Common myeloid progenitor, CD34-positive (primary cell): ENCODE measurements at regions not wholly inside any gene's neighbourhood (a gene's known extent, or its start where the extent isn't known, plus 50 kb on each side); places are given as distances from the start of the nearest gene placed in this dataset.

Experiments
- CTCF ChIA-PET: fragments of 350-600 bp; sonication (Branson Sonifier 250); formaldehyde crosslinking; loops from one replicate; lab custom pipeline; 2021; ENCODE audit warnings: antibody characterized with exemption; lab: Charles Lee
- POLR2A ChIA-PET: fragments of 350-600 bp; sonication (Branson Sonifier 250); formaldehyde crosslinking; loops from one replicate; lab custom pipeline; 2021; ENCODE audit warnings: antibody characterized with exemption; lab: Charles Lee
- DNase-seq, 3 donors: peaks; one replicate each; pipeline versions ENCODE4 v3.0.0 to v3.0.0-alpha.2; 2013
- H3K27ac ChIP-seq, 2 experiments: 1 replicate in 1 of 2; 2 replicates in 1 of 2; pipeline ENCODE4 v1.7.0; 2013; ENCODE audit warnings: inconsistent platforms in 2 of 2, low read length in 2 of 2, mild to moderate bottlenecking in 2 of 2, low read depth in 1 of 2, moderate library complexity in 1 of 2; ENCODE audit not compliant: severe bottlenecking in 2 of 2, insufficient read depth in 1 of 2, poor library complexity in 1 of 2
- H3K27me3 ChIP-seq, 5 experiments: replicated peaks in 2 of 5; 1 replicate in 3 of 5; 2 replicates in 2 of 5; pipeline versions ENCODE4 v1.6.1 to v1.7.0; 2013; ENCODE audit warnings: low read length in 4 of 5, mild to moderate bottlenecking in 2 of 5, moderate library complexity in 2 of 5, inconsistent platforms in 1 of 5; ENCODE audit not compliant: insufficient read depth in 5 of 5, control insufficient read depth in 4 of 5
- H3K36me3 ChIP-seq, 4 experiments: 1 replicate in 2 of 4; 2 replicates in 2 of 4; pipeline versions ENCODE4 v1.6.1 to v1.7.0; 2013; ENCODE audit warnings: low read length in 3 of 4, control low read depth in 1 of 4, mild to moderate bottlenecking in 1 of 4; ENCODE audit not compliant: control insufficient read depth in 4 of 4, insufficient read depth in 4 of 4
- H3K4me1 ChIP-seq, 4 experiments: 1 replicate in 3 of 4; 2 replicates in 1 of 4; pipeline versions ENCODE4 v1.6.1 to v1.7.1; 2013; ENCODE audit warnings: low read length in 3 of 4, mild to moderate bottlenecking in 3 of 4, control low read depth in 1 of 4, inconsistent platforms in 1 of 4, moderate library complexity in 1 of 4; ENCODE audit not compliant: control insufficient read depth in 4 of 4, insufficient read depth in 4 of 4; ENCODE audit errors: control extremely low read depth in 1 of 4
- H3K4me3 ChIP-seq, 7 experiments: 1 replicate in 4 of 7; 2 replicates in 3 of 7; pipeline versions ENCODE4 v1.5.1 to v1.7.0; 2013; ENCODE audit warnings: mild to moderate bottlenecking in 7 of 7, low read length in 6 of 7, moderate library complexity in 6 of 7, inconsistent platforms in 2 of 7, low read depth in 2 of 7, control low read depth in 1 of 7; ENCODE audit not compliant: insufficient read depth in 4 of 7, control insufficient read depth in 1 of 7; ENCODE audit errors: extremely low read depth in 1 of 7
- H3K9me3 ChIP-seq, 5 experiments: 1 replicate in 4 of 5; 2 replicates in 1 of 5; pipeline versions ENCODE4 v1.6.1 to v1.7.1; 2013; ENCODE audit warnings: low read length in 4 of 5, mild to moderate bottlenecking in 2 of 5, inconsistent platforms in 1 of 5, low read depth in 1 of 5, moderate library complexity in 1 of 5; ENCODE audit not compliant: control insufficient read depth in 4 of 5, insufficient read depth in 2 of 5; ENCODE audit errors: control extremely low read depth in 1 of 5
- WGBS: methylation state at CpG from one replicate; pipeline ENCODE4 v1.1.5; 2013; ENCODE audit not compliant: insufficient coverage; 5-methylcytosine and 5-hydroxymethylcytosine counted together

- CTCF ChIA-PET: interaction anchor here (1.2 kb wide), 1 partner anchor 60 kb away, joined by 3 read pairs; no protein-coding TSS in a partner anchor
- Histone ChIP-seq H3K36me3 (no peaks in the 10 kb centered on the region), H3K9me3 (no peaks in the 10 kb centered on the region), H3K27me3 (peaks cover 0 to 9% (median 3%) of the 10 kb centered on the region in 5 experiments), H3K4me3 (no peak overlapping the region), H3K27ac (no peak overlapping the region), H3K4me1 (no peaks in the 10 kb centered on the region)
- DNase-seq: no peak
- WGBS: 100% methylated on average over 1 of the region's 3 CpGs
- POLR2A ChIA-PET: no interaction called here
These were observed 187.3 kb upstream of the TNP1 start for GRCh38 chr2:217047209-217047608.

GRCh38 chr2:217045700-217046475 lies 186.0 kb upstream of the TNP1 start:
- Histone ChIP-seq H3K9me3 (peaks cover 0 to 2% (median 0%) of the 10 kb centered on the region in 5 experiments), H3K27ac (no peak overlapping the region), H3K4me1 (no peaks in the 10 kb centered on the region), H3K4me3 (no peak overlapping the region), H3K27me3 (peaks cover 0 to 9% (median 3%) of the 10 kb centered on the region in 5 experiments), H3K36me3 (no peaks in the 10 kb centered on the region)
- POLR2A ChIA-PET: no interaction called here
- 100% methylated on average over 4 of the region's 7 CpGs for WGBS
- CTCF ChIA-PET: interaction anchor here (0.8 kb wide), 2 partner anchors 121 to 428 kb away, joined by 3 read pairs; no protein-coding TSS in a partner anchor
- no peak for DNase-seq

DNA sequence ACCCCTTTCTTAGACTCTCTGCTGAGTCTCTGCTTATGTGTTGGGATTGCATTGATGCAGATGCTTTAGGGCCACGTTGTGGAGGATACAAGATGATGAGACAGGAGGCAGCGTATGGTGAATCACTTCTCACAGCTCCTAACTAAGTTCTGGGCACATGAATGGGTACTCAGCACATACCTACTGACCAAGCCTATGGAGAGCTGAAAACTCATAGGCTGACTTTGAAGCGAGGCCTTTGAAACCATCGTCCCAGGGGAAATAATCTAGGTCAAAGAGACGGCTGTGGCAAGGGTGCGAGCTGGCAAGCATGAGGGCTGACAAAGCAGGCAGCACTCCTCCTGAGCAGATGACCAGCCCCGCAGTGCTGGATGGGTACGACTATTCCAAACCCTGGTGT lies 180.2 kb upstream of the TNP1 start:
- WGBS: 96% methylated on average over 6 of the region's 8 CpGs
- Histone ChIP-seq H3K36me3 (no peaks in the 10 kb centered on the region), H3K4me3 (no peak overlapping the region), H3K4me1 (no peaks in the 10 kb centered on the region), H3K27me3 (peaks cover 0 to 7% (median 0%) of the 10 kb centered on the region in 5 experiments), H3K27ac (no peak overlapping the region), H3K9me3 (peaks cover 0 to 2% (median 0%) of the 10 kb centered on the region in 5 experiments)
- ChIA-PET CTCF (no interaction called here), POLR2A (no interaction called here)
- no peak for DNase-seq

DNA sequence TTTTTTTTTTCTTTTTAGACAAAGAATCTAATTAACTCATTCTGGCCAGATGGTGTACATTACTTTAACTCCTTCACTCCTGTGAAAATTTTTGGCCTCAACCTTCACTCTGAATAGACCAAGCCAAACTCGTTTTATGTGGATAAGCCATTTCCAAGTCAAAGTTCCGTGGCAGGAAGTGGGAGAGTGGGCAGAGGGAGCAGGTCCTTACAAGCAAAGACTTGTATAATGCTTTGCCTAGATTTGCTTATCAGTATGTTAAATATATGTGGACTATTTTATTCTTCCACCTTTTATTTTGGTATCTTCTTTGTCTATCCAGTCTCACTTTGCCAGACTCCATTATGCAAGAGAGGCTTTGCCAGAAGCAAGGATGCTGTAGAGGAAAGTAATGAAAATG lies 178.1 kb upstream of the TNP1 start:
- Histone ChIP-seq H3K9me3 (peaks cover 0 to 2% (median 0%) of the 10 kb centered on the region in 5 experiments), H3K27ac (no peak overlapping the region), H3K36me3 (no peaks in the 10 kb centered on the region), H3K4me1 (no peaks in the 10 kb centered on the region), H3K4me3 (no peak overlapping the region), H3K27me3 (peaks cover 0 to 7% (median 3%) of the 10 kb centered on the region in 5 experiments)
- no CpG with 5 or more reads among the region's 2 CpGs for WGBS
- ChIA-PET CTCF (no interaction called here), POLR2A (no interaction called here)
- no peak for DNase-seq

- H3K36me3 ChIP-seq: no peaks in the 10 kb centered on the region
- H3K9me3 ChIP-seq: peaks cover 0 to 2% (median 0%) of the 10 kb centered on the region in 5 experiments
- no CpG with 5 or more reads among the region's 3 CpGs for WGBS
- H3K27ac ChIP-seq: no peak overlapping the region
- no peaks in the 10 kb centered on the region for H3K4me1 ChIP-seq
- peaks cover 0 to 11% (median 3%) of the 10 kb centered on the region in 5 experiments for H3K27me3 ChIP-seq
- H3K4me3 ChIP-seq: no peak overlapping the region
- ChIA-PET CTCF (no interaction called here), POLR2A (no interaction called here)
- no peak for DNase-seq
These were observed 177.5 kb upstream of the TNP1 start for GRCh38 chr2:217037353-217037752.

DNA sequence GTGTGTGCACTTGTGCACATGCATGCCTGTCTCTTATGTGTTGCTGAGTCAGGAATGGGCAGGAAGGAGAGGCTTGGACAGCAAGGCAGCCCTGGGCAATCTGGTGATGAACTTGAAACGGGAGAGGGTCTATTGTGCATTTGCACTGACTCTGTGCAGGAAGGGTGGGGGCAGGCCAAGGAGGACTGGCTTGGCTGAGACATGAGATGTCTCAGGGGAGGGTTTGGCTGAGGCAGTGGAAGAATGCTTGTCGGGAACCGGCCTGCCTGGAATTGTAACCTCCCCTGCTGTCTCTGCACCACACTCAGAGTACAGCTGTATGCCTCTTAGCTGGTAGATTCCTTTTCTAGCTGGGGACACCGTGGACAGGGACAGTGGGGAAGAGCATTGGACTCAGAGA lies 176.1 kb upstream of the TNP1 start:
- WGBS: 63% methylated on average over 1 of the region's 4 CpGs
- Histone ChIP-seq H3K27me3 (peaks cover 0 to 17% (median 5%) of the 10 kb centered on the region in 5 experiments), H3K27ac (no peak overlapping the region), H3K36me3 (no peaks in the 10 kb centered on the region), H3K4me3 (no peak overlapping the region), H3K9me3 (no peaks in the 10 kb centered on the region), H3K4me1 (no peaks in the 10 kb centered on the region)
- ChIA-PET POLR2A (no interaction called here), CTCF (interaction anchor here (0.5 to 1.0 kb wide), 2 partner anchors 401 to 474 kb away, joined by 3 read pairs; no protein-coding TSS in a partner anchor)
- DNase-seq: no peak

GRCh38 chr2:217033186-217033585 lies 173.3 kb upstream of the TNP1 start:
- Histone ChIP-seq H3K9me3 (no peaks in the 10 kb centered on the region), H3K36me3 (no peaks in the 10 kb centered on the region), H3K4me3 (no peak overlapping the region), H3K27me3 (peaks cover 0 to 32% (median 5%) of the 10 kb centered on the region in 5 experiments), H3K27ac (no peak overlapping the region), H3K4me1 (no peaks in the 10 kb centered on the region)
- no peak for DNase-seq
- WGBS: 95% methylated on average over 5 of the region's 5 CpGs
- ChIA-PET POLR2A (no interaction called here), CTCF (no interaction called here)
